ENCODE measurements at regions not wholly inside any gene's neighbourhood (a gene's known extent, or its start where the extent isn't known, plus 50 kb on each side); places are given as distances from the start of the nearest gene placed in this dataset.

GRCh38 chr4:176843710-176844109, 51.0 kb upstream of the VEGFC start:
- no peak overlapping the region for H3K4me2 ChIP-seq (ENCODE audit: insufficient read depth, low read length)
- H3K4me1 ChIP-seq (ENCODE audit: insufficient read depth, low read length) = peaks cover 64% of the 10 kb centered on the region
- no peak overlapping the region for H3K4me3 ChIP-seq (ENCODE audit: insufficient read depth, low read length)
- peak; percentile 21 for DNase-seq (ENCODE audit: insufficient read length, low spot score, missing footprints)
- H3K27ac ChIP-seq (ENCODE audit: low read depth, low read length) = no peak overlapping the region
- TF ChIP-seq, protein P1, sequence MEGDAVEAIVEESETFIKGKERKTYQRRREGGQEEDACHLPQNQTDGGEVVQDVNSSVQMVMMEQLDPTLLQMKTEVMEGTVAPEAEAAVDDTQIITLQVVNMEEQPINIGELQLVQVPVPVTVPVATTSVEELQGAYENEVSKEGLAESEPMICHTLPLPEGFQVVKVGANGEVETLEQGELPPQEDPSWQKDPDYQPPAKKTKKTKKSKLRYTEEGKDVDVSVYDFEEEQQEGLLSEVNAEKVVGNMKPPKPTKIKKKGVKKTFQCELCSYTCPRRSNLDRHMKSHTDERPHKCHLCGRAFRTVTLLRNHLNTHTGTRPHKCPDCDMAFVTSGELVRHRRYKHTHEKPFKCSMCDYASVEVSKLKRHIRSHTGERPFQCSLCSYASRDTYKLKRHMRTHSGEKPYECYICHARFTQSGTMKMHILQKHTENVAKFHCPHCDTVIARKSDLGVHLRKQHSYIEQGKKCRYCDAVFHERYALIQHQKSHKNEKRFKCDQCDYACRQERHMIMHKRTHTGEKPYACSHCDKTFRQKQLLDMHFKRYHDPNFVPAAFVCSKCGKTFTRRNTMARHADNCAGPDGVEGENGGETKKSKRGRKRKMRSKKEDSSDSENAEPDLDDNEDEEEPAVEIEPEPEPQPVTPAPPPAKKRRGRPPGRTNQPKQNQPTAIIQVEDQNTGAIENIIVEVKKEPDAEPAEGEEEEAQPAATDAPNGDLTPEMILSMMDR (IDR thresholded peaks at IDR 0.05; ENCODE audit: extremely low read depth, low read depth, low read length) = no peak
- H4K20me1 ChIP-seq (ENCODE audit: insufficient read depth, low read length) = no peaks in the 10 kb centered on the region
- H3K79me2 ChIP-seq (ENCODE audit: insufficient read depth, low read length) = peaks cover 3% of the 10 kb centered on the region
- H3K9me3 ChIP-seq (ENCODE audit: low read depth, low read length) = no peaks in the 10 kb centered on the region
- H3K27me3 ChIP-seq (ENCODE audit: insufficient read depth, low read length) = no peaks in the 10 kb centered on the region
- no peaks in the 10 kb centered on the region for H3K36me3 ChIP-seq (ENCODE audit: insufficient read depth, low read length)
- no peak overlapping the region for H2AFZ ChIP-seq (ENCODE audit: low read length)

GRCh38 chr4:176844448-176844847, 51.7 kb upstream of the VEGFC start:
- Histone ChIP-seq H3K36me3 (ENCODE audit: insufficient read depth, low read length) (no peaks in the 10 kb centered on the region), H3K27ac (ENCODE audit: low read depth, low read length) (no peak overlapping the region), H3K79me2 (ENCODE audit: insufficient read depth, low read length) (peaks cover 3% of the 10 kb centered on the region), H3K4me2 (ENCODE audit: insufficient read depth, low read length) (no peak overlapping the region), H3K27me3 (ENCODE audit: insufficient read depth, low read length) (no peaks in the 10 kb centered on the region), H2AFZ (ENCODE audit: low read length) (no peak overlapping the region), H3K4me3 (ENCODE audit: insufficient read depth, low read length) (no peak overlapping the region), H4K20me1 (ENCODE audit: insufficient read depth, low read length) (no peaks in the 10 kb centered on the region), H3K9me3 (ENCODE audit: low read depth, low read length) (no peaks in the 10 kb centered on the region), H3K4me1 (ENCODE audit: insufficient read depth, low read length) (peaks cover 58% of the 10 kb centered on the region)
- no peak for DNase-seq (ENCODE audit: insufficient read length, low spot score, missing footprints)
- TF ChIP-seq, protein P1 (IDR thresholded peaks at IDR 0.05; ENCODE audit: extremely low read depth, low read depth, low read length) = no peak

GRCh38 chr4:176845636-176846035, 52.9 kb upstream of the VEGFC start:
- peaks cover 46% of the 10 kb centered on the region for H3K4me1 ChIP-seq (ENCODE audit: insufficient read depth, low read length)
- TF ChIP-seq, protein P1 (IDR thresholded peaks at IDR 0.05; ENCODE audit: extremely low read depth, low read depth, low read length) = no peak
- peaks cover 3% of the 10 kb centered on the region for H3K79me2 ChIP-seq (ENCODE audit: insufficient read depth, low read length)
- H3K4me2 ChIP-seq (ENCODE audit: insufficient read depth, low read length) = no peak overlapping the region
- H3K4me3 ChIP-seq (ENCODE audit: insufficient read depth, low read length) = no peak overlapping the region
- no peaks in the 10 kb centered on the region for H3K27me3 ChIP-seq (ENCODE audit: insufficient read depth, low read length)
- no peaks in the 10 kb centered on the region for H4K20me1 ChIP-seq (ENCODE audit: insufficient read depth, low read length)
- no peaks in the 10 kb centered on the region for H3K9me3 ChIP-seq (ENCODE audit: low read depth, low read length)
- no peaks in the 10 kb centered on the region for H3K36me3 ChIP-seq (ENCODE audit: insufficient read depth, low read length)
- peak overlapping the region; percentile 31 for H3K27ac ChIP-seq (ENCODE audit: low read depth, low read length)
- DNase-seq (ENCODE audit: insufficient read length, low spot score, missing footprints) = no peak
- H2AFZ ChIP-seq (ENCODE audit: low read length) = no peak overlapping the region

- TF ChIP-seq, protein P1 (IDR thresholded peaks at IDR 0.05; ENCODE audit: extremely low read depth, low read depth, low read length) = no peak
- Histone ChIP-seq H3K27me3 (ENCODE audit: insufficient read depth, low read length) (no peaks in the 10 kb centered on the region), H3K36me3 (ENCODE audit: insufficient read depth, low read length) (no peaks in the 10 kb centered on the region), H3K4me2 (ENCODE audit: insufficient read depth, low read length) (no peak overlapping the region), H3K79me2 (ENCODE audit: insufficient read depth, low read length) (peaks cover 2% of the 10 kb centered on the region), H3K4me3 (ENCODE audit: insufficient read depth, low read length) (no peak overlapping the region), H2AFZ (ENCODE audit: low read length) (no peak overlapping the region), H3K27ac (ENCODE audit: low read depth, low read length) (no peak overlapping the region), H3K9me3 (ENCODE audit: low read depth, low read length) (no peaks in the 10 kb centered on the region), H3K4me1 (ENCODE audit: insufficient read depth, low read length) (peaks cover 18% of the 10 kb centered on the region), H4K20me1 (ENCODE audit: insufficient read depth, low read length) (no peaks in the 10 kb centered on the region)
- DNase-seq (ENCODE audit: insufficient read length, low spot score, missing footprints) = no peak
Observed at GRCh38 chr4:176849076-176849475, 56.4 kb upstream of the VEGFC start.
